WTC11 (cell line): ENCODE measurements at regions not wholly inside any gene's neighbourhood (a gene's known extent, or its start where the extent isn't known, plus 50 kb on each side); places are given as distances from the start of the nearest gene placed in this dataset.
A peak's percentile ranks its signal among the peaks of the same experiment; 100 is the strongest.

Experiments
- ATAC-seq: fragments of 200-7000 bp; cut with Tn5 transposase; 2 replicates; pipeline ENCODE4 v1.10.0; 2021; ENCODE audit warnings: mild to moderate bottlenecking, moderate library complexity
- CTCF ChIA-PET: fragments of 300-600 bp; sonication (Branson Sonifier 250); formaldehyde crosslinking; loops from one replicate; lab custom pipeline; 2021; ENCODE audit warnings: antibody characterized with exemption; lab: Charles Lee
- POLR2A ChIA-PET: fragments of 350-600 bp; sonication (Branson Sonifier 250); formaldehyde crosslinking; loops from one replicate; lab custom pipeline; 2021; ENCODE audit warnings: antibody characterized with exemption; lab: Charles Lee
- DNase-seq: peaks from one replicate; pipeline ENCODE4 v3.0.0; 2021; ENCODE audit warnings: low spot score
- H3K27ac Mint-ChIP-seq: 2 replicates; pipeline ENCODE4 v1.8.0; 2021; ENCODE audit warnings: mixed read lengths
- H3K27me3 Mint-ChIP-seq: 2 replicates; pipeline ENCODE4 v1.8.0; 2021; ENCODE audit warnings: low read depth, mild to moderate bottlenecking, moderate library complexity, mixed read lengths
- H3K36me3 Mint-ChIP-seq: 2 replicates; pipeline ENCODE4 v1.8.0; 2021; ENCODE audit warnings: mixed read lengths
- H3K4me1 Mint-ChIP-seq: 2 replicates; pipeline ENCODE4 v1.8.0; 2022; ENCODE audit warnings: mixed read lengths
- H3K4me3 Mint-ChIP-seq: 2 replicates; pipeline ENCODE4 v1.8.0; 2021; ENCODE audit warnings: mild to moderate bottlenecking, moderate library complexity, mixed read lengths
- H3K9me3 Mint-ChIP-seq: 2 replicates; pipeline ENCODE4 v1.8.0; 2021; ENCODE audit warnings: mixed read lengths
- ATF1 ChIP-seq: sonication (generic); formaldehyde crosslinking; IDR thresholded peaks from 2 replicates; pipeline ENCODE4 v1.8.1; 2023; ENCODE audit warnings: mild to moderate bottlenecking, moderate library complexity, missing genetic modification reagents
- CREB1 ChIP-seq: sonication (generic); formaldehyde crosslinking; IDR thresholded peaks from 2 replicates; pipeline ENCODE4 v1.8.0; 2023; ENCODE audit warnings: mild to moderate bottlenecking, missing genetic modification reagents
- ELF4 ChIP-seq: sonication (generic); formaldehyde crosslinking; IDR thresholded peaks from 2 replicates; pipeline ENCODE4 v1.8.1; 2022; ENCODE audit warnings: low read depth, mild to moderate bottlenecking, moderate library complexity, missing genetic modification reagents
- ESRRA ChIP-seq: sonication (generic); formaldehyde crosslinking; IDR thresholded peaks from 2 replicates; pipeline ENCODE4 v1.8.1; 2022; ENCODE audit warnings: mild to moderate bottlenecking, missing genetic modification reagents, borderline replicate concordance
- FOXJ3 ChIP-seq: sonication (generic); formaldehyde crosslinking; IDR thresholded peaks from 2 replicates; pipeline ENCODE4 v1.9.0; 2021; ENCODE audit warnings: missing genetic modification reagents, mild to moderate bottlenecking, borderline replicate concordance
- FOXK1 ChIP-seq: sonication (generic); formaldehyde crosslinking; IDR thresholded peaks from 2 replicates; pipeline ENCODE4 v1.8.0; 2022; ENCODE audit warnings: mild to moderate bottlenecking, moderate library complexity, missing genetic modification reagents
- FOXP1 ChIP-seq: sonication (generic); formaldehyde crosslinking; IDR thresholded peaks from 2 replicates; pipeline ENCODE4 v1.8.0; 2022; ENCODE audit warnings: missing genetic modification reagents, mild to moderate bottlenecking, moderate library complexity, borderline replicate concordance
- JUN ChIP-seq: sonication (generic); formaldehyde crosslinking; IDR thresholded peaks from 2 replicates; pipeline ENCODE4 v1.8.0; 2023; ENCODE audit warnings: mild to moderate bottlenecking, missing genetic modification reagents
- MYBL2 ChIP-seq: sonication (generic); formaldehyde crosslinking; IDR thresholded peaks from 2 replicates; pipeline ENCODE4 v1.8.1; 2023; ENCODE audit warnings: mild to moderate bottlenecking, moderate library complexity, missing genetic modification reagents
- NFE2L1 ChIP-seq: sonication (generic); formaldehyde crosslinking; IDR thresholded peaks from 2 replicates; pipeline ENCODE4 v1.8.1; 2023; ENCODE audit warnings: missing genetic modification reagents
- NR1H2 ChIP-seq: sonication (generic); formaldehyde crosslinking; IDR thresholded peaks from 2 replicates; pipeline ENCODE4 v1.9.0; 2021; ENCODE audit warnings: mild to moderate bottlenecking, moderate library complexity, missing genetic modification reagents
- NR2C2 ChIP-seq: sonication (generic); formaldehyde crosslinking; IDR thresholded peaks from 2 replicates; pipeline ENCODE4 v1.8.0; 2022; ENCODE audit warnings: mild to moderate bottlenecking, missing genetic modification reagents
- OVOL2 ChIP-seq: fragments of 250-450 bp; sonication (Bioruptor Pico); IDR thresholded peaks from 2 replicates; pipeline ENCODE4 v1.9.0; 2021; ENCODE audit warnings: mild to moderate bottlenecking, borderline replicate concordance
- RELA ChIP-seq: sonication (generic); formaldehyde crosslinking; IDR thresholded peaks from 2 replicates; pipeline ENCODE4 v1.8.1; 2022; ENCODE audit warnings: missing genetic modification reagents, mild to moderate bottlenecking, borderline replicate concordance
- SMAD3 ChIP-seq: sonication (generic); formaldehyde crosslinking; IDR thresholded peaks from 2 replicates; pipeline ENCODE4 v1.8.0; 2022; ENCODE audit warnings: missing genetic modification reagents, mild to moderate bottlenecking, borderline replicate concordance
- TCF7 ChIP-seq: sonication (generic); formaldehyde crosslinking; IDR thresholded peaks from 2 replicates; pipeline ENCODE4 v1.8.0; 2022; ENCODE audit warnings: mild to moderate bottlenecking, low read depth, missing genetic modification reagents, moderate library complexity
- ZBTB21 ChIP-seq: sonication (generic); formaldehyde crosslinking; IDR thresholded peaks from 2 replicates; pipeline ENCODE4 v1.8.1; 2023; ENCODE audit warnings: mild to moderate bottlenecking, missing genetic modification reagents, borderline replicate concordance
- ZNF121 ChIP-seq: sonication (generic); formaldehyde crosslinking; IDR thresholded peaks from 2 replicates; pipeline ENCODE4 v1.8.0; 2023; ENCODE audit warnings: missing genetic modification reagents
- ZNF138 ChIP-seq: sonication (generic); formaldehyde crosslinking; conservative IDR thresholded peaks from 2 replicates; pipeline ENCODE4 v1.8.1; 2022; ENCODE audit warnings: mild to moderate bottlenecking, moderate library complexity, missing genetic modification reagents
- ZNF263 ChIP-seq: sonication (generic); formaldehyde crosslinking; IDR thresholded peaks from 2 replicates; pipeline ENCODE4 v1.8.1; 2022; ENCODE audit warnings: low read depth, mild to moderate bottlenecking, moderate library complexity, missing genetic modification reagents
- ZNF396 ChIP-seq: fragments of 250-450 bp; sonication (Bioruptor Pico); IDR thresholded peaks from 2 replicates; pipeline ENCODE4 v1.8.0; 2021; ENCODE audit warnings: mild to moderate bottlenecking, moderate library complexity, borderline replicate concordance
- ZNF671 ChIP-seq: fragments of 250-450 bp; sonication (Bioruptor Pico); IDR thresholded peaks from 2 replicates; pipeline ENCODE4 v1.8.0; 2021; ENCODE audit warnings: mild to moderate bottlenecking
- TF ChIP-seq, protein P1 (sequence below): sonication (generic); formaldehyde crosslinking; IDR thresholded peaks from 2 replicates; pipeline ENCODE4 v1.8.1; 2022; ENCODE audit warnings: low read depth, missing genetic modification reagents, borderline replicate concordance
- TF ChIP-seq, protein P2 (sequence below): sonication (generic); formaldehyde crosslinking; IDR thresholded peaks from 2 replicates; pipeline ENCODE4 v1.8.0; 2022; ENCODE audit warnings: mild to moderate bottlenecking, missing genetic modification reagents
- TF ChIP-seq, protein P3 (sequence below): sonication (generic); formaldehyde crosslinking; IDR thresholded peaks from 2 replicates; pipeline ENCODE4 v1.8.0; 2022; ENCODE audit warnings: mild to moderate bottlenecking, missing genetic modification reagents
- TF ChIP-seq, protein P4 (sequence below): sonication (generic); formaldehyde crosslinking; IDR thresholded peaks from 2 replicates; pipeline ENCODE4 v1.8.1; 2023; ENCODE audit warnings: mild to moderate bottlenecking, missing genetic modification reagents
- TF ChIP-seq, protein P5 (sequence below): sonication (generic); formaldehyde crosslinking; IDR thresholded peaks from 2 replicates; pipeline ENCODE4 v1.8.1; 2022; ENCODE audit warnings: missing genetic modification reagents, borderline replicate concordance
- TF ChIP-seq, protein P6 (sequence below): fragments of 250-450 bp; sonication (Bioruptor Pico); IDR thresholded peaks from 2 replicates; pipeline ENCODE4 v1.9.0; 2021; ENCODE audit warnings: mild to moderate bottlenecking

DNA sequence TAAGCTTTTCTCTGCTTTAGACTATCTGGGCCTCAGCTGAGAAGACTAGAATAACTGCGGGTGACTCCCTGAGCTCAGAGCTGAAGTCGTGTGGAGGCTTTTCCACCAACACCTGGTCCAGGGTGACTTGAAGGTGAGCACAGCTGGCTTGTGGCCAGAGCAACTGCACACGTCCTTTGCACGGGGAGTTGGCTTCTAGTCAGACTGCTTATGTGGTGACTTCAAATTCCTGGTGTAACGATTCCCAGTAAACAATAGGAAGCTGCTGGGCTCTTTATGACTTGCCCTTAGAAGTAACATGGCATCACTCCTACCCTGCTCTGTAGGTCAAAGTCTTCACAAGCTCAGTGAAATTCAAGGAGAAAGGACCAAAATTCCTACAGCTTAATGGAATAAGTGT, 800.6 kb upstream of the CDH6 start:
- Mint-ChIP-seq H3K4me3 (no peak overlapping the region), H3K27ac (no peak overlapping the region), H3K4me1 (peaks cover 24% of the 10 kb centered on the region), H3K9me3 (peaks cover 12% of the 10 kb centered on the region)
- CTCF ChIA-PET, result interaction anchor here (1.3 to 1.8 kb wide), 2 partner anchors 9 to 352 kb away, joined by 3 to 6 read pairs; no protein-coding TSS in a partner anchor
- TF ChIP-seq ZNF121 (no peak), NR1H2 (CRISPR knock-in tag) (no peak), FOXK1 (CRISPR knock-in tag) (no peak), ATF1 (CRISPR knock-in tag) (no peak), FOXP1 (no peak), SMAD3 (CRISPR knock-in tag) (no peak), CREB1 (CRISPR knock-in tag) (no peak), ZNF671 (CRISPR knock-in tag) (no peak), NFE2L1 (CRISPR knock-in tag) (no peak), ZBTB21 (CRISPR knock-in tag) (no peak), RELA (no peak), ESRRA (CRISPR knock-in tag) (no peak), TCF7 (no peak), ZNF138 (CRISPR knock-in tag) (no peak)
- TF ChIP-seq, protein P1, sequence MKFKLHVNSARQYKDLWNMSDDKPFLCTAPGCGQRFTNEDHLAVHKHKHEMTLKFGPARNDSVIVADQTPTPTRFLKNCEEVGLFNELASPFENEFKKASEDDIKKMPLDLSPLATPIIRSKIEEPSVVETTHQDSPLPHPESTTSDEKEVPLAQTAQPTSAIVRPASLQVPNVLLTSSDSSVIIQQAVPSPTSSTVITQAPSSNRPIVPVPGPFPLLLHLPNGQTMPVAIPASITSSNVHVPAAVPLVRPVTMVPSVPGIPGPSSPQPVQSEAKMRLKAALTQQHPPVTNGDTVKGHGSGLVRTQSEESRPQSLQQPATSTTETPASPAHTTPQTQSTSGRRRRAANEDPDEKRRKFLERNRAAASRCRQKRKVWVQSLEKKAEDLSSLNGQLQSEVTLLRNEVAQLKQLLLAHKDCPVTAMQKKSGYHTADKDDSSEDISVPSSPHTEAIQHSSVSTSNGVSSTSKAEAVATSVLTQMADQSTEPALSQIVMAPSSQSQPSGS (CRISPR knock-in tag), result no peak
- TF ChIP-seq, protein P2, sequence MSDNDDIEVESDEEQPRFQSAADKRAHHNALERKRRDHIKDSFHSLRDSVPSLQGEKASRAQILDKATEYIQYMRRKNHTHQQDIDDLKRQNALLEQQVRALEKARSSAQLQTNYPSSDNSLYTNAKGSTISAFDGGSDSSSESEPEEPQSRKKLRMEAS (CRISPR knock-in tag), result no peak
- TF ChIP-seq, protein P3, sequence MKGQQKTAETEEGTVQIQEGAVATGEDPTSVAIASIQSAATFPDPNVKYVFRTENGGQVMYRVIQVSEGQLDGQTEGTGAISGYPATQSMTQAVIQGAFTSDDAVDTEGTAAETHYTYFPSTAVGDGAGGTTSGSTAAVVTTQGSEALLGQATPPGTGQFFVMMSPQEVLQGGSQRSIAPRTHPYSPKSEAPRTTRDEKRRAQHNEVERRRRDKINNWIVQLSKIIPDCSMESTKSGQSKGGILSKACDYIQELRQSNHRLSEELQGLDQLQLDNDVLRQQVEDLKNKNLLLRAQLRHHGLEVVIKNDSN (CRISPR knock-in tag), result no peak
- TF ChIP-seq, all 79 proteins: peak for 0
- Mint-ChIP-seq H3K27me3 (no peaks in the 10 kb centered on the region), H3K36me3 (no peaks in the 10 kb centered on the region)
- POLR2A ChIA-PET, result no interaction called here
- no peak; the same call in 1 of the 2 replicates for ATAC-seq
- DNase-seq, result no peak

DNA sequence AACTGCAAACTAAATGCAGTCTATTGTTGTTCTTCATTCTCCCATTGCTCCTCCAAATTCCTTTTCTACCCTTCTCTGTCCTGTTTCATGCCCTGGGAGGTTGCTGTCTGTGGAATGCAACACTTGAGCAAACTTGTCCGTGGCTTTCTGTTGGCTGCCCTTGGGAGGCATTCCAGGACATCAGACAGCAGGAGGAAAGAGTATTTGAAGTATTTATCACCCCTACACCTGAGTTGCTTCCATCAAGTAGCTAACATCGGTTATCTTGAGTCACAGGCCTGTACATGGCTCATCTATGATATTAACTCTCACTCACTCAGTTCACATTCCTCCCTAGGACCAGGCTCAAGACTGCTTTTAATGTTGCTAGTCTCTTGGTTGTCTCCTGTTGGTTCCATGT, 803.4 kb upstream of the CDH6 start:
- TF ChIP-seq OVOL2 (CRISPR knock-in tag) (no peak), ZBTB21 (CRISPR knock-in tag) (no peak)
- TF ChIP-seq, protein P4, sequence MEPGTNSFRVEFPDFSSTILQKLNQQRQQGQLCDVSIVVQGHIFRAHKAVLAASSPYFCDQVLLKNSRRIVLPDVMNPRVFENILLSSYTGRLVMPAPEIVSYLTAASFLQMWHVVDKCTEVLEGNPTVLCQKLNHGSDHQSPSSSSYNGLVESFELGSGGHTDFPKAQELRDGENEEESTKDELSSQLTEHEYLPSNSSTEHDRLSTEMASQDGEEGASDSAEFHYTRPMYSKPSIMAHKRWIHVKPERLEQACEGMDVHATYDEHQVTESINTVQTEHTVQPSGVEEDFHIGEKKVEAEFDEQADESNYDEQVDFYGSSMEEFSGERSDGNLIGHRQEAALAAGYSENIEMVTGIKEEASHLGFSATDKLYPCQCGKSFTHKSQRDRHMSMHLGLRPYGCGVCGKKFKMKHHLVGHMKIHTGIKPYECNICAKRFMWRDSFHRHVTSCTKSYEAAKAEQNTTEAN (CRISPR knock-in tag), result no peak
- ATAC-seq (peak; percentile 51), DNase-seq (no peak)
- Mint-ChIP-seq H3K27ac (0 out of 2 replicates have a peak overlapping the region, but pooled peaks have one; percentile 10), H3K36me3 (no peaks in the 10 kb centered on the region), H3K4me3 (no peak overlapping the region), H3K27me3 (no peaks in the 10 kb centered on the region), H3K9me3 (peaks cover 17% of the 10 kb centered on the region), H3K4me1 (peaks cover 36% of the 10 kb centered on the region)
- ChIA-PET POLR2A (no interaction called here), CTCF (no interaction called here)

DNA sequence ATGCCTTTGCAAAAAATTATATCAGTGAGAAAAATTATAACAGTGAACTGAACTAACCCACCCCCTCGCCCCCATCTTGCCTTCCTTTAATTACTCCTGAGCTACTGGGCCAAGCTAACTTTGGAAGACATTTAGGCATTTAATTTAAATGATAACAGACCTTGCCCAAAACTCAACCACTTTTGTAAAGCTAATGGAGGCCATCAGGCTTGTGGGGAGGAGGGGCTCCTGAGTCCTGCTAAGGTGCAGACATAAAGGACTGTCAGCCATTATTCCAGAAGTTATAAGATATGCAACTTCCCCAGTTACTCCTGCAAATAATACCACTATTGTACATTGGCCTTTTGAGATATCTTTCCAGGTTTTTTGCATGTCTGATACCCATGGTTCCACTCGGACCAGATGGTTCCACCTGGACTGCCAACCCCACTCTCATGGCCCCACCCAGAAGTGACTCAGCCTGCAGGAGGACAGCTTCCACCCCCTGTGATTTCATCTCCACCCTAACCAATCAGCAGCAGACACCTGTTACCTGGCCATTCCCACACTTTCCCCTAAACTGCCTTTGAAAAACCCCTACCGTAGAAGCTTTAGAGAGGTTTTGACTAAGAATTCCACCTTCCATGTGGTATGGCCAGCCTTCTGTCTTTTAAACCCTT, 805.4 kb upstream of the CDH6 start:
- H3K9me3 Mint-ChIP-seq, result peaks cover 17% of the 10 kb centered on the region
- peak; percentile 83 for ATAC-seq
- POLR2A ChIA-PET, result interaction anchor here (0.7 kb wide), 2 partner anchors 16 to 34 kb away, joined by 3 read pairs; no protein-coding TSS in a partner anchor
- peaks cover 36% of the 10 kb centered on the region for H3K4me1 Mint-ChIP-seq
- no peaks in the 10 kb centered on the region for H3K36me3 Mint-ChIP-seq
- DNase-seq, result no peak
- no peaks in the 10 kb centered on the region for H3K27me3 Mint-ChIP-seq
- no peak overlapping the region; the same call in 1 of the 2 replicates for H3K4me3 Mint-ChIP-seq
- CTCF ChIA-PET, result interaction anchor here (0.7 to 0.8 kb wide), 2 partner anchors 347 to 805 kb away, joined by 3 read pairs; partner anchors contain the start of gene CDH6
- H3K27ac Mint-ChIP-seq, result peak overlapping the region; percentile 78
- no peak for TF ChIP-seq FOXJ3
- TF ChIP-seq ZNF396 (CRISPR knock-in tag), result no peak
- TF ChIP-seq ELF4 (CRISPR knock-in tag), result no peak
- TF ChIP-seq NR2C2 (CRISPR knock-in tag), result no peak
- TF ChIP-seq, protein P5, sequence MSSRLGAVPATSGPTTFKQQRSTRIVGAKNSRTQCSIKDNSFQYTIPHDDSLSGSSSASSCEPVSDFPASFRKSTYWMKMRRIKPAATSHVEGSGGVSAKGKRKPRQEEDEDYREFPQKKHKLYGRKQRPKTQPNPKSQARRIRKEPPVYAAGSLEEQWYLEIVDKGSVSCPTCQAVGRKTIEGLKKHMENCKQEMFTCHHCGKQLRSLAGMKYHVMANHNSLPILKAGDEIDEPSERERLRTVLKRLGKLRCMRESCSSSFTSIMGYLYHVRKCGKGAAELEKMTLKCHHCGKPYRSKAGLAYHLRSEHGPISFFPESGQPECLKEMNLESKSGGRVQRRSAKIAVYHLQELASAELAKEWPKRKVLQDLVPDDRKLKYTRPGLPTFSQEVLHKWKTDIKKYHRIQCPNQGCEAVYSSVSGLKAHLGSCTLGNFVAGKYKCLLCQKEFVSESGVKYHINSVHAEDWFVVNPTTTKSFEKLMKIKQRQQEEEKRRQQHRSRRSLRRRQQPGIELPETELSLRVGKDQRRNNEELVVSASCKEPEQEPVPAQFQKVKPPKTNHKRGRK (CRISPR knock-in tag), result no peak
- no peak for TF ChIP-seq MYBL2 (CRISPR knock-in tag)
- TF ChIP-seq ZNF263 (CRISPR knock-in tag), result no peak
- TF ChIP-seq, protein P6, sequence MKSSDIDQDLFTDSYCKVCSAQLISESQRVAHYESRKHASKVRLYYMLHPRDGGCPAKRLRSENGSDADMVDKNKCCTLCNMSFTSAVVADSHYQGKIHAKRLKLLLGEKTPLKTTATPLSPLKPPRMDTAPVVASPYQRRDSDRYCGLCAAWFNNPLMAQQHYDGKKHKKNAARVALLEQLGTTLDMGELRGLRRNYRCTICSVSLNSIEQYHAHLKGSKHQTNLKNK (CRISPR knock-in tag), result no peak
- no peak for TF ChIP-seq JUN (CRISPR knock-in tag)
- no peak for TF ChIP-seq RELA
- no peak for TF ChIP-seq SMAD3 (CRISPR knock-in tag)
- no peak for TF ChIP-seq ZNF138 (CRISPR knock-in tag)
